ENCODE measurements at regions not wholly inside any gene's neighbourhood (a gene's known extent, or its start where the extent isn't known, plus 50 kb on each side); places are given as distances from the start of the nearest gene placed in this dataset.
"Not testable (repeated sequence)": the region's sequence is repeated elsewhere in the genome, so short reads cannot be mapped to it uniquely, and the experiment has no call there.

- TF ChIP-seq CTCF (IDR thresholded peaks at IDR 0.05; ENCODE audit: low read depth, low read length, missing control alignments) = no peak
- no peak for DNase-seq (ENCODE audit: low read depth)
- no peak overlapping the region for H3K4me3 ChIP-seq (ENCODE audit: low read depth, low read length)
- in situ Hi-C loops (cut with HindIII; ENCODE audit: low sequenced_read_pairs) = no loop called here
These were observed 411.8 kb upstream of the STXBP6 start for GRCh38 chr14:25461780-25462179.

GRCh38 chr14:25444381-25444780 lies 394.4 kb upstream of the STXBP6 start:
- no peak overlapping the region for H3K4me3 ChIP-seq (ENCODE audit: low read depth, low read length)
- TF ChIP-seq CTCF (IDR thresholded peaks at IDR 0.05; ENCODE audit: low read depth, low read length, missing control alignments) = no peak
- no peak for DNase-seq (ENCODE audit: low read depth)
- in situ Hi-C loops (cut with HindIII; ENCODE audit: low sequenced_read_pairs) = no loop called here

GRCh38 chr14:25440382-25440781 lies 390.4 kb upstream of the STXBP6 start:
- H3K4me3 ChIP-seq (ENCODE audit: low read depth, low read length); in situ Hi-C loops (cut with HindIII; ENCODE audit: low sequenced_read_pairs); DNase-seq (ENCODE audit: low read depth): not testable (repeated sequence)

GRCh38 chr14:25436906-25437305 lies 387.0 kb upstream of the STXBP6 start:
- DNase-seq (ENCODE audit: low read depth) = no peak
- no peak for TF ChIP-seq CTCF (IDR thresholded peaks at IDR 0.05; ENCODE audit: low read depth, low read length, missing control alignments)
- no peak overlapping the region for H3K4me3 ChIP-seq (ENCODE audit: low read depth, low read length)
- in situ Hi-C loops (cut with HindIII; ENCODE audit: low sequenced_read_pairs) = no loop called here

GRCh38 chr14:25436288-25436875 lies 386.4 kb upstream of the STXBP6 start:
- no peak for DNase-seq (ENCODE audit: low read depth)
- H3K4me3 ChIP-seq (ENCODE audit: low read depth, low read length) = no peak overlapping the region
- in situ Hi-C loops (cut with HindIII; ENCODE audit: low sequenced_read_pairs) = no loop called here
- TF ChIP-seq CTCF (IDR thresholded peaks at IDR 0.05; ENCODE audit: low read depth, low read length, missing control alignments) = no peak

GRCh38 chr14:25431211-25432076 lies 381.5 kb upstream of the STXBP6 start:
- no peak for TF ChIP-seq CTCF (IDR thresholded peaks at IDR 0.05; ENCODE audit: low read depth, low read length, missing control alignments)
- no peak overlapping the region for H3K4me3 ChIP-seq (ENCODE audit: low read depth, low read length)
- no peak for DNase-seq (ENCODE audit: low read depth)
- in situ Hi-C loops (cut with HindIII; ENCODE audit: low sequenced_read_pairs) = no loop called here

GRCh38 chr14:25430808-25431207 lies 380.9 kb upstream of the STXBP6 start:
- no peak for TF ChIP-seq CTCF (IDR thresholded peaks at IDR 0.05; ENCODE audit: low read depth, low read length, missing control alignments)
- no peak for DNase-seq (ENCODE audit: low read depth)
- no peak overlapping the region for H3K4me3 ChIP-seq (ENCODE audit: low read depth, low read length)
- in situ Hi-C loops (cut with HindIII; ENCODE audit: low sequenced_read_pairs) = no loop called here
